Caco-2 (cell line): ENCODE measurements at regions not wholly inside any gene's neighbourhood (a gene's known extent, or its start where the extent isn't known, plus 50 kb on each side); places are given as distances from the start of the nearest gene placed in this dataset.

ENCODE experiments used
- BruUV-seq: library from RNA; stranded (reverse); fragments of 400-500 nt; replicated peaks from 2 replicates; lab custom pipeline; 2021; lab: Mats Ljungman, UMichigan
- CTCF ChIA-PET: fragments of 300-600 bp; sonication (Branson Sonifier 250); formaldehyde crosslinking; loops from one replicate; lab custom pipeline; 2022; ENCODE audit warnings: antibody characterized with exemption; lab: Charles Lee
- POLR2A ChIA-PET: fragments of 300-600 bp; sonication (Branson Sonifier 250); formaldehyde crosslinking; loops from one replicate; lab custom pipeline; 2022; ENCODE audit warnings: antibody characterized with exemption; lab: Charles Lee
- DNase-seq, 2 experiments: peaks; one replicate each; pipeline versions ENCODE4 v3.0.0 to v3.0.0-alpha.2; 2020 to 2022
- H3K27me3 ChIP-seq: replicated peaks from 2 replicates; pipeline ENCODE4 v1.6.0; 2011; ENCODE audit warnings: low read length; ENCODE audit not compliant: control insufficient read depth, insufficient read depth
- H3K36me3 ChIP-seq: 2 replicates; pipeline ENCODE4 v1.5.1; 2011; ENCODE audit warnings: low read length; ENCODE audit not compliant: control insufficient read depth, insufficient read depth
- H3K4me1 ChIP-seq: fragments of 250-450 bp; sonication (Bioruptor Pico); 2 replicates; pipeline ENCODE4 v1.5.1; 2020; ENCODE audit warnings: mild to moderate bottlenecking
- H3K4me3 ChIP-seq: 2 replicates; pipeline ENCODE4 v1.5.1; 2011; ENCODE audit warnings: low read depth, mild to moderate bottlenecking, control low read depth, low read length
- H3K9me3 ChIP-seq: fragments of 250-450 bp; sonication (Bioruptor Pico); 2 replicates; pipeline ENCODE4 v1.5.1; 2020; ENCODE audit warnings: mild to moderate bottlenecking, moderate library complexity
- H3K27ac Mint-ChIP-seq: one replicate; pipeline ENCODE4 v1.8.0; 2022; ENCODE audit warnings: mixed read lengths; ENCODE audit not compliant: unreplicated experiment
- H3K27me3 Mint-ChIP-seq: one replicate; pipeline ENCODE4 v1.8.0; 2022; ENCODE audit warnings: mixed read lengths; ENCODE audit not compliant: insufficient read depth, unreplicated experiment
- H3K36me3 Mint-ChIP-seq: one replicate; pipeline ENCODE4 v1.8.0; 2022; ENCODE audit warnings: mild to moderate bottlenecking, mixed read lengths; ENCODE audit not compliant: insufficient read depth, unreplicated experiment
- H3K4me1 Mint-ChIP-seq: one replicate; pipeline ENCODE4 v1.8.0; 2022; ENCODE audit warnings: low read depth, mixed read lengths; ENCODE audit not compliant: unreplicated experiment
- H3K4me3 Mint-ChIP-seq: one replicate; pipeline ENCODE4 v1.8.0; 2022; ENCODE audit warnings: mild to moderate bottlenecking, moderate library complexity, mixed read lengths; ENCODE audit not compliant: unreplicated experiment
- H3K9me3 Mint-ChIP-seq: one replicate; pipeline ENCODE4 v1.8.0; 2022; ENCODE audit warnings: mixed read lengths; ENCODE audit not compliant: unreplicated experiment
- CTCF ChIP-seq, 2 experiments: fragments of 200-600 bp in 1 of 2; IDR thresholded peaks; 1 replicate in 1 of 2; 2 replicates in 1 of 2; pipeline versions ENCODE4 v1.5.1 to v1.8.0; 2011 to 2022; ENCODE audit warnings: antibody characterized with exemption in 1 of 2, control low read depth in 1 of 2, inconsistent platforms in 1 of 2, low read depth in 1 of 2, low read length in 1 of 2, mild to moderate bottlenecking in 1 of 2, moderate library complexity in 1 of 2; ENCODE audit not compliant: insufficient read depth in 1 of 2, severe bottlenecking in 1 of 2, unreplicated experiment in 1 of 2
- intact Hi-C: fragments of 100-400 bp; cut with micrococcal nuclease; formaldehyde crosslinking; loops from one replicate; pipeline ENCODE4 v1.10.0; 2022; ENCODE audit not compliant: unreplicated experiment

- BruUV-seq = no TSS peak
- POLR2A ChIA-PET = no interaction called here
- no peaks in the 10 kb centered on the region for H3K4me1 Mint-ChIP-seq
- intact Hi-C loops = no loop called here
- no peak for TF ChIP-seq CTCF (IDR thresholded peaks at IDR 0.05; ENCODE audit: insufficient read depth in 1 of 2, low read depth in 1 of 2, low read length in 1 of 2, severe bottlenecking in 1 of 2, unreplicated experiment in 1 of 2)
- no peaks in the 10 kb centered on the region for H3K36me3 Mint-ChIP-seq
- no peaks in the 10 kb centered on the region for H3K9me3 ChIP-seq
- no peaks in the 10 kb centered on the region for H3K4me1 ChIP-seq
- H3K4me3 ChIP-seq = no peak overlapping the region
- no peak for DNase-seq
- no peaks in the 10 kb centered on the region for H3K9me3 Mint-ChIP-seq
- CTCF ChIA-PET = no interaction called here
- H3K4me3 Mint-ChIP-seq = no peak overlapping the region
- H3K27me3 Mint-ChIP-seq = no peaks in the 10 kb centered on the region
- no peaks in the 10 kb centered on the region for H3K36me3 ChIP-seq
- no peaks in the 10 kb centered on the region for H3K27me3 ChIP-seq
- H3K27ac Mint-ChIP-seq = no peak overlapping the region
Observed at GRCh38 chr6:23200946-23201345, 631.6 kb downstream of the HDGFL1 start.

GRCh38 chr6:23202207-23202606 lies 632.8 kb downstream of the HDGFL1 start:
- Histone ChIP-seq H3K36me3 (no peaks in the 10 kb centered on the region), H3K4me3 (no peak overlapping the region), H3K27me3 (no peaks in the 10 kb centered on the region), H3K4me1 (no peaks in the 10 kb centered on the region), H3K9me3 (no peaks in the 10 kb centered on the region)
- no peaks in the 10 kb centered on the region for H3K36me3 Mint-ChIP-seq
- CTCF ChIA-PET = no interaction called here
- BruUV-seq = no TSS peak
- H3K27me3 Mint-ChIP-seq = no peaks in the 10 kb centered on the region
- no peak overlapping the region for H3K4me3 Mint-ChIP-seq
- POLR2A ChIA-PET = no interaction called here
- intact Hi-C loops = no loop called here
- H3K9me3 Mint-ChIP-seq = no peaks in the 10 kb centered on the region
- no peaks in the 10 kb centered on the region for H3K4me1 Mint-ChIP-seq
- DNase-seq = no peak
- H3K27ac Mint-ChIP-seq = no peak overlapping the region
- TF ChIP-seq CTCF (IDR thresholded peaks at IDR 0.05; ENCODE audit: insufficient read depth in 1 of 2, low read depth in 1 of 2, low read length in 1 of 2, severe bottlenecking in 1 of 2, unreplicated experiment in 1 of 2) = no peak

GRCh38 chr6:23212398-23212797 lies 643.0 kb downstream of the HDGFL1 start:
- intact Hi-C loops = no loop called here
- Histone ChIP-seq H3K36me3 (no peaks in the 10 kb centered on the region), H3K4me3 (no peak overlapping the region), H3K4me1 (0 out of 2 replicates have a peak, but pooled peaks cover 3% of the 10 kb centered on the region), H3K9me3 (no peaks in the 10 kb centered on the region), H3K27me3 (no peaks in the 10 kb centered on the region)
- H3K4me1 Mint-ChIP-seq = no peaks in the 10 kb centered on the region
- CTCF ChIA-PET = no interaction called here
- H3K9me3 Mint-ChIP-seq = peaks cover 32% of the 10 kb centered on the region
- POLR2A ChIA-PET = no interaction called here
- H3K4me3 Mint-ChIP-seq = no peak overlapping the region
- no peaks in the 10 kb centered on the region for H3K27me3 Mint-ChIP-seq
- no peak for DNase-seq
- no peaks in the 10 kb centered on the region for H3K36me3 Mint-ChIP-seq
- no peak for TF ChIP-seq CTCF (IDR thresholded peaks at IDR 0.05; ENCODE audit: insufficient read depth in 1 of 2, low read depth in 1 of 2, low read length in 1 of 2, severe bottlenecking in 1 of 2, unreplicated experiment in 1 of 2)
- no peak overlapping the region for H3K27ac Mint-ChIP-seq
- BruUV-seq = no TSS peak
